ENCODE measurements at regions not wholly inside any gene's neighbourhood (a gene's known extent, or its start where the extent isn't known, plus 50 kb on each side); places are given as distances from the start of the nearest gene placed in this dataset.

- no peak for FAIRE-seq
These were observed 94.6 kb upstream of the PTCH1 start for GRCh38 chr9:95611354-95611753.

GRCh38 chr9:95610006-95610785 lies 93.4 kb upstream of the PTCH1 start:
- FAIRE-seq: no peak

GRCh38 chr9:95609426-95609825 lies 92.7 kb upstream of the PTCH1 start:
- no peak for FAIRE-seq

GRCh38 chr9:95608341-95608740 lies 91.6 kb upstream of the PTCH1 start:
- no peak for FAIRE-seq

- FAIRE-seq: no peak
These were observed 90.7 kb upstream of the PTCH1 start for GRCh38 chr9:95607507-95607906.

GRCh38 chr9:95606489-95607350 lies 89.9 kb upstream of the PTCH1 start:
- FAIRE-seq: no peak

- no peak for FAIRE-seq
These were observed 89.2 kb upstream of the PTCH1 start for GRCh38 chr9:95605816-95606488.

- no peak for FAIRE-seq
These were observed 88.3 kb upstream of the PTCH1 start for GRCh38 chr9:95605101-95605500.

- FAIRE-seq: no peak
These were observed 81.5 kb upstream of the PTCH1 start for GRCh38 chr9:95598236-95598635.

- FAIRE-seq: no peak
These were observed 79.0 kb upstream of the PTCH1 start for GRCh38 chr9:95595721-95596295.

- FAIRE-seq: no peak
These were observed 76.2 kb upstream of the PTCH1 start for GRCh38 chr9:95592931-95593330.

GRCh38 chr9:95588724-95589588 lies 72.2 kb upstream of the PTCH1 start:
- no peak for FAIRE-seq

GRCh38 chr9:95587021-95587964 lies 70.5 kb upstream of the PTCH1 start:
- no peak for FAIRE-seq

- no peak for FAIRE-seq
These were observed 69.6 kb upstream of the PTCH1 start for GRCh38 chr9:95586326-95586725.

GRCh38 chr9:95585824-95586223 lies 69.1 kb upstream of the PTCH1 start:
- no peak for FAIRE-seq

GRCh38 chr9:95584176-95584575 lies 67.4 kb upstream of the PTCH1 start:
- FAIRE-seq: no peak

- no peak for FAIRE-seq
These were observed 65.1 kb upstream of the PTCH1 start for GRCh38 chr9:95581900-95582299.

- no peak for FAIRE-seq
These were observed 64.3 kb upstream of the PTCH1 start for GRCh38 chr9:95580812-95581761.

- FAIRE-seq: no peak
These were observed 58.2 kb upstream of the PTCH1 start for GRCh38 chr9:95574866-95575553.
